ENCODE measurements at regions not wholly inside any gene's neighbourhood (a gene's known extent, or its start where the extent isn't known, plus 50 kb on each side); places are given as distances from the start of the nearest gene placed in this dataset.

GRCh38 chr14:79961197-79961596 lies 250.1 kb downstream of the DIO2 start:
- Histone ChIP-seq H3K36me3 (ENCODE audit: control insufficient read depth, insufficient read depth, low read length) (no peaks in the 10 kb centered on the region), H2BK120ac (ENCODE audit: low read depth, low read length) (no peak overlapping the region), H3K4ac (ENCODE audit: low read depth, low read length) (no peak overlapping the region), H3K56ac (ENCODE audit: low read length) (no peak overlapping the region), H3K4me2 (ENCODE audit: low read length) (no peak overlapping the region), H3K18ac (ENCODE audit: low read length) (no peak overlapping the region), H3K23ac (ENCODE audit: low read length) (no peak overlapping the region), H2BK15ac (replicated peaks; ENCODE audit: low read depth) (no peak overlapping the region), H3K4me3 (ENCODE audit: low read length) (no peak overlapping the region), H2AK5ac (ENCODE audit: low read length) (no peak overlapping the region), H3K79me2 (ENCODE audit: control insufficient read depth, insufficient read depth, low read length) (no peaks in the 10 kb centered on the region), H2BK5ac (ENCODE audit: low read length) (no peak overlapping the region), H3K27ac (ENCODE audit: low read depth, low read length) (no peak overlapping the region), H4K8ac (ENCODE audit: low read depth, low read length) (no peak overlapping the region), H4K5ac (ENCODE audit: low read length) (no peak overlapping the region), H3K27me3 (ENCODE audit: insufficient read depth, low read length, poor library complexity) (no peaks in the 10 kb centered on the region), H3K9ac (ENCODE audit: low read length) (no peak overlapping the region), H3K4me1 (ENCODE audit: control insufficient read depth, low read depth, low read length) (no peaks in the 10 kb centered on the region), H3K79me1 (ENCODE audit: low read length) (no peaks in the 10 kb centered on the region)
- DNase-seq = no peak
- no CpG with 5 or more reads among the region's 2 CpGs for WGBS (ENCODE audit: extremely low coverage, insufficient coverage, low lambda C conversion rate)

- Histone ChIP-seq H3K9ac (ENCODE audit: low read length) (no peak overlapping the region), H3K79me1 (ENCODE audit: low read length) (no peaks in the 10 kb centered on the region), H2AK5ac (ENCODE audit: low read length) (no peak overlapping the region), H3K27me3 (ENCODE audit: insufficient read depth, low read length, poor library complexity) (no peaks in the 10 kb centered on the region), H2BK5ac (ENCODE audit: low read length) (no peak overlapping the region), H4K5ac (ENCODE audit: low read length) (no peak overlapping the region), H3K79me2 (ENCODE audit: control insufficient read depth, insufficient read depth, low read length) (no peaks in the 10 kb centered on the region), H3K18ac (ENCODE audit: low read length) (no peak overlapping the region), H3K27ac (ENCODE audit: low read depth, low read length) (no peak overlapping the region), H2BK120ac (ENCODE audit: low read depth, low read length) (no peak overlapping the region), H3K4me3 (ENCODE audit: low read length) (no peak overlapping the region), H3K23ac (ENCODE audit: low read length) (no peak overlapping the region), H3K4me1 (ENCODE audit: control insufficient read depth, low read depth, low read length) (no peaks in the 10 kb centered on the region), H3K56ac (ENCODE audit: low read length) (no peak overlapping the region), H3K4me2 (ENCODE audit: low read length) (no peak overlapping the region), H3K36me3 (ENCODE audit: control insufficient read depth, insufficient read depth, low read length) (no peaks in the 10 kb centered on the region), H3K4ac (ENCODE audit: low read depth, low read length) (no peak overlapping the region), H2BK15ac (replicated peaks; ENCODE audit: low read depth) (no peak overlapping the region), H4K8ac (ENCODE audit: low read depth, low read length) (no peak overlapping the region)
- no CpG with 5 or more reads among the region's 3 CpGs for WGBS (ENCODE audit: extremely low coverage, insufficient coverage, low lambda C conversion rate)
- no peak for DNase-seq
These were observed 251.0 kb downstream of the DIO2 start for GRCh38 chr14:79960288-79960687.

- Histone ChIP-seq H2AK5ac (ENCODE audit: low read length) (no peak overlapping the region), H3K4me1 (ENCODE audit: control insufficient read depth, low read depth, low read length) (no peaks in the 10 kb centered on the region), H2BK120ac (ENCODE audit: low read depth, low read length) (no peak overlapping the region), H2BK15ac (replicated peaks; ENCODE audit: low read depth) (no peak overlapping the region), H3K9ac (ENCODE audit: low read length) (no peak overlapping the region), H2BK5ac (ENCODE audit: low read length) (no peak overlapping the region), H3K23ac (ENCODE audit: low read length) (no peak overlapping the region), H3K79me2 (ENCODE audit: control insufficient read depth, insufficient read depth, low read length) (no peaks in the 10 kb centered on the region), H3K18ac (ENCODE audit: low read length) (no peak overlapping the region), H4K8ac (ENCODE audit: low read depth, low read length) (no peak overlapping the region), H3K4me3 (ENCODE audit: low read length) (no peak overlapping the region), H3K36me3 (ENCODE audit: control insufficient read depth, insufficient read depth, low read length) (no peaks in the 10 kb centered on the region), H3K4me2 (ENCODE audit: low read length) (no peak overlapping the region), H3K4ac (ENCODE audit: low read depth, low read length) (no peak overlapping the region), H3K56ac (ENCODE audit: low read length) (no peak overlapping the region), H3K27me3 (ENCODE audit: insufficient read depth, low read length, poor library complexity) (no peaks in the 10 kb centered on the region), H4K5ac (ENCODE audit: low read length) (no peak overlapping the region), H3K27ac (ENCODE audit: low read depth, low read length) (no peak overlapping the region), H3K79me1 (ENCODE audit: low read length) (no peaks in the 10 kb centered on the region)
- no peak for DNase-seq
- no CpG with 5 or more reads among the region's 1 CpG for WGBS (ENCODE audit: extremely low coverage, insufficient coverage, low lambda C conversion rate)
These were observed 259.7 kb downstream of the DIO2 start for GRCh38 chr14:79951572-79951971.

- H3K56ac ChIP-seq (ENCODE audit: low read length) = no peak overlapping the region
- no peak overlapping the region for H3K18ac ChIP-seq (ENCODE audit: low read length)
- H2BK5ac ChIP-seq (ENCODE audit: low read length) = no peak overlapping the region
- no peak overlapping the region for H3K4me3 ChIP-seq (ENCODE audit: low read length)
- H3K27ac ChIP-seq (ENCODE audit: low read depth, low read length) = no peak overlapping the region
- H3K4me2 ChIP-seq (ENCODE audit: low read length) = no peak overlapping the region
- no peak overlapping the region for H3K23ac ChIP-seq (ENCODE audit: low read length)
- no peaks in the 10 kb centered on the region for H3K79me1 ChIP-seq (ENCODE audit: low read length)
- H3K36me3 ChIP-seq (ENCODE audit: control insufficient read depth, insufficient read depth, low read length) = no peaks in the 10 kb centered on the region
- no peak for DNase-seq
- H2BK120ac ChIP-seq (ENCODE audit: low read depth, low read length) = no peak overlapping the region
- H4K8ac ChIP-seq (ENCODE audit: low read depth, low read length) = no peak overlapping the region
- H4K5ac ChIP-seq (ENCODE audit: low read length) = no peak overlapping the region
- no peak overlapping the region for H2BK15ac ChIP-seq (replicated peaks; ENCODE audit: low read depth)
- no peaks in the 10 kb centered on the region for H3K79me2 ChIP-seq (ENCODE audit: control insufficient read depth, insufficient read depth, low read length)
- H3K4ac ChIP-seq (ENCODE audit: low read depth, low read length) = no peak overlapping the region
- no peaks in the 10 kb centered on the region for H3K4me1 ChIP-seq (ENCODE audit: control insufficient read depth, low read depth, low read length)
- H2AK5ac ChIP-seq (ENCODE audit: low read length) = no peak overlapping the region
- H3K9ac ChIP-seq (ENCODE audit: low read length) = no peak overlapping the region
- H3K27me3 ChIP-seq (ENCODE audit: insufficient read depth, low read length, poor library complexity) = no peaks in the 10 kb centered on the region
These were observed 261.4 kb downstream of the DIO2 start for GRCh38 chr14:79949906-79950305.

GRCh38 chr14:79947440-79948054 lies 263.8 kb downstream of the DIO2 start:
- H3K56ac ChIP-seq (ENCODE audit: low read length) = no peak overlapping the region
- no peak overlapping the region for H2BK15ac ChIP-seq (replicated peaks; ENCODE audit: low read depth)
- DNase-seq = no peak
- H3K79me1 ChIP-seq (ENCODE audit: low read length) = no peaks in the 10 kb centered on the region
- WGBS (ENCODE audit: extremely low coverage, insufficient coverage, low lambda C conversion rate) = no CpG with 5 or more reads among the region's 2 CpGs
- no peak overlapping the region for H2BK120ac ChIP-seq (ENCODE audit: low read depth, low read length)
- no peak overlapping the region for H2BK5ac ChIP-seq (ENCODE audit: low read length)
- no peak overlapping the region for H3K4me3 ChIP-seq (ENCODE audit: low read length)
- no peak overlapping the region for H2AK5ac ChIP-seq (ENCODE audit: low read length)
- H3K36me3 ChIP-seq (ENCODE audit: control insufficient read depth, insufficient read depth, low read length) = no peaks in the 10 kb centered on the region
- H3K4ac ChIP-seq (ENCODE audit: low read depth, low read length) = no peak overlapping the region
- H3K4me2 ChIP-seq (ENCODE audit: low read length) = no peak overlapping the region
- no peak overlapping the region for H3K9ac ChIP-seq (ENCODE audit: low read length)
- no peak overlapping the region for H3K18ac ChIP-seq (ENCODE audit: low read length)
- no peaks in the 10 kb centered on the region for H3K79me2 ChIP-seq (ENCODE audit: control insufficient read depth, insufficient read depth, low read length)
- no peaks in the 10 kb centered on the region for H3K4me1 ChIP-seq (ENCODE audit: control insufficient read depth, low read depth, low read length)
- no peak overlapping the region for H3K23ac ChIP-seq (ENCODE audit: low read length)
- H3K27me3 ChIP-seq (ENCODE audit: insufficient read depth, low read length, poor library complexity) = no peaks in the 10 kb centered on the region
- H4K5ac ChIP-seq (ENCODE audit: low read length) = no peak overlapping the region
- H4K8ac ChIP-seq (ENCODE audit: low read depth, low read length) = no peak overlapping the region
- H3K27ac ChIP-seq (ENCODE audit: low read depth, low read length) = no peak overlapping the region

- Histone ChIP-seq H2BK15ac (replicated peaks; ENCODE audit: low read depth) (no peak overlapping the region), H3K27me3 (ENCODE audit: insufficient read depth, low read length, poor library complexity) (no peaks in the 10 kb centered on the region), H3K4me3 (ENCODE audit: low read length) (no peak overlapping the region), H2BK120ac (ENCODE audit: low read depth, low read length) (no peak overlapping the region), H3K4me1 (ENCODE audit: control insufficient read depth, low read depth, low read length) (no peaks in the 10 kb centered on the region), H3K79me1 (ENCODE audit: low read length) (no peaks in the 10 kb centered on the region), H2AK5ac (ENCODE audit: low read length) (no peak overlapping the region), H3K27ac (ENCODE audit: low read depth, low read length) (no peak overlapping the region), H3K9ac (ENCODE audit: low read length) (no peak overlapping the region), H4K8ac (ENCODE audit: low read depth, low read length) (no peak overlapping the region), H3K23ac (ENCODE audit: low read length) (no peak overlapping the region), H3K56ac (ENCODE audit: low read length) (no peak overlapping the region), H3K18ac (ENCODE audit: low read length) (no peak overlapping the region), H3K36me3 (ENCODE audit: control insufficient read depth, insufficient read depth, low read length) (no peaks in the 10 kb centered on the region), H4K5ac (ENCODE audit: low read length) (no peak overlapping the region), H3K4ac (ENCODE audit: low read depth, low read length) (no peak overlapping the region), H3K4me2 (ENCODE audit: low read length) (no peak overlapping the region), H3K79me2 (ENCODE audit: control insufficient read depth, insufficient read depth, low read length) (no peaks in the 10 kb centered on the region), H2BK5ac (ENCODE audit: low read length) (no peak overlapping the region)
- 100% methylated on average over 2 of the region's 6 CpGs for WGBS (ENCODE audit: extremely low coverage, insufficient coverage, low lambda C conversion rate)
- DNase-seq = no peak
These were observed 272.1 kb downstream of the DIO2 start for GRCh38 chr14:79939235-79939634.
